ENCODE measurements at regions not wholly inside any gene's neighbourhood (a gene's known extent, or its start where the extent isn't known, plus 50 kb on each side); places are given as distances from the start of the nearest gene placed in this dataset.
"Not testable (repeated sequence)": the region's sequence is repeated elsewhere in the genome, so short reads cannot be mapped to it uniquely, and the experiment has no call there.

GRCh38 chr10:27373566-27374160 lies 130.4 kb upstream of the RAB18 start:
- no peaks in the 10 kb centered on the region for H3K79me2 ChIP-seq (ENCODE audit: control insufficient read depth, insufficient read depth, low read length)
- ChIA-PET CTCF (no interaction called here), POLR2A (no interaction called here)
- no peak overlapping the region for H3K4me3 ChIP-seq (replicated peaks in 1 of 3; ENCODE audit: insufficient read depth in 1 of 3, low read depth in 1 of 3, low read length in 3 of 3)
- H3K27me3 ChIP-seq (ENCODE audit: control insufficient read depth in 2 of 2, insufficient read depth in 2 of 2, low read length in 2 of 2) = peaks cover 0 to 6% of the 10 kb centered on the region in 2 experiments
- no peak overlapping the region for H2AFZ ChIP-seq (ENCODE audit: low read depth, low read length)
- TF ChIP-seq FOS (IDR thresholded peaks at IDR 0.05; ENCODE audit: borderline replicate concordance, insufficient read depth, low read length) = no peak
- TF ChIP-seq EZH2 (IDR thresholded peaks at IDR 0.05; ENCODE audit: borderline replicate concordance, low read depth, low read length, severe bottlenecking) = no peak
- TF ChIP-seq MYC (IDR thresholded peaks at IDR 0.05; ENCODE audit: low read depth, low read length) = no peak
- no peak overlapping the region for H3K27ac ChIP-seq (ENCODE audit: insufficient read depth, low read depth, low read length)
- intact Hi-C loops (cut with micrococcal nuclease) (no loop called here), dilution Hi-C loops (cut with MboI; ENCODE audit: extremely low pct_ligation_motif_present, low sequenced_read_pairs) (no loop called here)
- no peak overlapping the region for H3K9ac ChIP-seq (replicated peaks; ENCODE audit: extremely low read depth, insufficient read depth, low read length)
- no peaks in the 10 kb centered on the region for H3K36me3 ChIP-seq (ENCODE audit: control insufficient read depth in 2 of 2, extremely low read depth in 1 of 2, insufficient read depth in 2 of 2, low read length in 2 of 2)
- no peaks in the 10 kb centered on the region for H4K20me1 ChIP-seq (replicated peaks; ENCODE audit: control insufficient read depth, extremely low read depth, insufficient read depth, low read length)
- no peak overlapping the region for H3K4me2 ChIP-seq (ENCODE audit: insufficient read depth, low read length)
- FAIRE-seq = no peak
- H3K4me1 ChIP-seq (ENCODE audit: control insufficient read depth, extremely low read depth, insufficient read depth, low read length) = no peaks in the 10 kb centered on the region
- no peaks in the 10 kb centered on the region for H3K9me1 ChIP-seq (replicated peaks; ENCODE audit: control insufficient read depth, extremely low read depth, insufficient read depth, low read length)
- no TSS peak for BruUV-seq (replicated peaks)
- H3K9me3 ChIP-seq (replicated peaks; ENCODE audit: control insufficient read depth, insufficient read depth, low read length) = no peaks in the 10 kb centered on the region
- DNase-seq (ENCODE audit: low read depth, low spot score) = no peak

- FAIRE-seq = no peak
- no peaks in the 10 kb centered on the region for H3K9me3 ChIP-seq (replicated peaks; ENCODE audit: control insufficient read depth, insufficient read depth, low read length)
- no peak overlapping the region for H3K9ac ChIP-seq (replicated peaks; ENCODE audit: extremely low read depth, insufficient read depth, low read length)
- TF ChIP-seq FOS (IDR thresholded peaks at IDR 0.05; ENCODE audit: borderline replicate concordance, insufficient read depth, low read length) = no peak
- no peak for TF ChIP-seq POLR2A (IDR thresholded peaks at IDR 0.05; ENCODE audit: low read depth, low read length)
- TF ChIP-seq MYC (IDR thresholded peaks at IDR 0.05; ENCODE audit: low read depth, low read length) = no peak
- TF ChIP-seq POLR2AphosphoS5 (IDR thresholded peaks at IDR 0.05; ENCODE audit: insufficient read depth, low read depth, low read length) = no peak
- no peak overlapping the region for H3K4me2 ChIP-seq (ENCODE audit: insufficient read depth, low read length)
- ChIA-PET POLR2A (no interaction called here), CTCF (interaction anchor here (2.2 kb wide), 1 partner anchor 869 kb away, joined by 10 read pairs; no protein-coding TSS in a partner anchor)
- H3K27ac ChIP-seq (ENCODE audit: insufficient read depth, low read depth, low read length) = no peak overlapping the region
- no peak overlapping the region for H3K4me3 ChIP-seq (replicated peaks in 1 of 3; ENCODE audit: insufficient read depth in 1 of 3, low read depth in 1 of 3, low read length in 3 of 3)
- H3K79me2 ChIP-seq (ENCODE audit: control insufficient read depth, insufficient read depth, low read length) = no peaks in the 10 kb centered on the region
- H3K9me1 ChIP-seq (replicated peaks; ENCODE audit: control insufficient read depth, extremely low read depth, insufficient read depth, low read length) = no peaks in the 10 kb centered on the region
- no TSS peak for BruUV-seq (replicated peaks)
- H4K20me1 ChIP-seq (replicated peaks; ENCODE audit: control insufficient read depth, extremely low read depth, insufficient read depth, low read length) = no peaks in the 10 kb centered on the region
- dilution Hi-C loops (cut with MboI; ENCODE audit: extremely low pct_ligation_motif_present, low sequenced_read_pairs) = no loop called here
- DNase-seq (ENCODE audit: low read depth, low spot score) = no peak
- H2AFZ ChIP-seq (ENCODE audit: low read depth, low read length) = no peak overlapping the region
- H3K4me1 ChIP-seq (ENCODE audit: control insufficient read depth, extremely low read depth, insufficient read depth, low read length) = no peaks in the 10 kb centered on the region
- peaks cover 0 to 6% of the 10 kb centered on the region in 2 experiments for H3K27me3 ChIP-seq (ENCODE audit: control insufficient read depth in 2 of 2, insufficient read depth in 2 of 2, low read length in 2 of 2)
- intact Hi-C loops (cut with micrococcal nuclease) = no loop called here
- no peaks in the 10 kb centered on the region for H3K36me3 ChIP-seq (ENCODE audit: control insufficient read depth in 2 of 2, extremely low read depth in 1 of 2, insufficient read depth in 2 of 2, low read length in 2 of 2)
Measured at GRCh38 chr10:27372095-27372494, 131.5 kb upstream of the ACBD5 start.

GRCh38 chr10:27371375-27371774 lies 130.8 kb upstream of the ACBD5 start:
- H3K27me3 ChIP-seq (ENCODE audit: control insufficient read depth in 2 of 2, insufficient read depth in 2 of 2, low read length in 2 of 2); H3K9me1 ChIP-seq (replicated peaks; ENCODE audit: control insufficient read depth, extremely low read depth, insufficient read depth, low read length); H3K27ac ChIP-seq (ENCODE audit: insufficient read depth, low read depth, low read length); H3K9me3 ChIP-seq (replicated peaks; ENCODE audit: control insufficient read depth, insufficient read depth, low read length); BruUV-seq (replicated peaks); POLR2A ChIA-PET; DNase-seq (ENCODE audit: low read depth, low spot score); H3K36me3 ChIP-seq (ENCODE audit: control insufficient read depth in 2 of 2, extremely low read depth in 1 of 2, insufficient read depth in 2 of 2, low read length in 2 of 2); H3K4me1 ChIP-seq (ENCODE audit: control insufficient read depth, extremely low read depth, insufficient read depth, low read length); FAIRE-seq; H3K9ac ChIP-seq (replicated peaks; ENCODE audit: extremely low read depth, insufficient read depth, low read length); H3K79me2 ChIP-seq (ENCODE audit: control insufficient read depth, insufficient read depth, low read length); dilution Hi-C loops (cut with MboI; ENCODE audit: extremely low pct_ligation_motif_present, low sequenced_read_pairs); H2AFZ ChIP-seq (ENCODE audit: low read depth, low read length); H4K20me1 ChIP-seq (replicated peaks; ENCODE audit: control insufficient read depth, extremely low read depth, insufficient read depth, low read length); H3K4me3 ChIP-seq (replicated peaks in 1 of 3; ENCODE audit: insufficient read depth in 1 of 3, low read depth in 1 of 3, low read length in 3 of 3); H3K4me2 ChIP-seq (ENCODE audit: insufficient read depth, low read length): not testable (repeated sequence)
- intact Hi-C loops (cut with micrococcal nuclease) = loop anchor here (2.0 kb wide), 1 partner anchor 869 kb away; no protein-coding TSS in a partner anchor
- CTCF ChIA-PET = interaction anchor here (0.7 to 2.2 kb wide), 3 partner anchors 247 to 870 kb away, joined by 3 to 10 read pairs (median 5); no protein-coding TSS in a partner anchor
